Erythroblast (primary cell): ENCODE measurements at regions not wholly inside any gene's neighbourhood (a gene's known extent, or its start where the extent isn't known, plus 50 kb on each side); places are given as distances from the start of the nearest gene placed in this dataset.

Source experiments
- GATA1 ChIP-seq: IDR thresholded peaks from 2 replicates; pipeline ENCODE4 v1.6.1; 2011; ENCODE audit warnings: low read depth, mild to moderate bottlenecking, control low read depth, low read length, moderate library complexity
- POLR2A ChIP-seq: IDR thresholded peaks from 2 replicates; pipeline ENCODE4 v1.6.1; 2011; ENCODE audit warnings: mild to moderate bottlenecking, low read length

DNA sequence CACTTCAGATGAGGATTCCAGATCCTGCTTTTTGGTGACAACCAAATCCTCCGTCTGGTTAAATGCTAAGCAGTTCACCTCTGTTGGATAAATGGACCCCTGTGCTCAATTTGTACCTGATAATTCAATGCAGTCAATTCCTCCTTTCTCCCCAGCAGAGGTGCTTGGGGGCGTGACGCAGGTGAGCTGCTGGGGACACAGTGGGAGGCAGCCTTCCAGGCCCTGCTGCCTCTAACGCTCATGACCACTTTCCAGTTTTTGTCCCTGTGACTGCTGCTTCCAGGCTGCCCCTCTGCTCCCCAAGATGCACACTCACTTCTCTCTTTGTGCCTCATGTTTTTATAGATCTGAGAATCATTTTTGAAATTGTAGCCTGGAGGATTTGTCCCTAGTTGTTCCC, 78.5 kb downstream of the TTLL2 start:
- TF ChIP-seq POLR2A, result no peak
- no peak for TF ChIP-seq GATA1
